Left forelimb (tissue), 1 donor: ENCODE measurements at regions not wholly inside any gene's neighbourhood (a gene's known extent, or its start where the extent isn't known, plus 50 kb on each side); places are given as distances from the start of the nearest gene placed in this dataset.

Experiments used
- DNase-seq: peaks from one replicate; pipeline ENCODE4 v3.0.0-alpha.2; 2018; ENCODE audit warnings: low spot score

DNA sequence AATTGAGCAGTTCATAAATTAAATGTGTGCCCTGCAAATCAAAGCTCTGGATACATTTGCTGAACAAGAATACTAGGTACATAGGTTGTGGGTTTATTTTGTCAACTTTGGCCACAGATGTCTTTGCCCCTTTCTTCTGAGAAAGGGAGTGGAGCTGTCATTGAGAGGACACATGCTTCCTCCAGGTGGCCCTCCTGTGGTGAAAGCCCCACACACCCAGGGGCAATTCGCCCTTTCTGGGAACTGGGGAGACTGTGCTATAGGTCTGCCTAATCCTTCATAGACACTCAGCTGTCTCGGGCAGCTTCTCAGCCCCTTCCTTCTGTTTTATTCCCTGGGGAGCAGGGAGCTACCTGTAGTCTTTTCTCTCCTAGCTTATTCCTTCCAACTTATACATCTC lies 605.7 kb upstream of the DPP6 start:
- DNase-seq: no peak

DNA sequence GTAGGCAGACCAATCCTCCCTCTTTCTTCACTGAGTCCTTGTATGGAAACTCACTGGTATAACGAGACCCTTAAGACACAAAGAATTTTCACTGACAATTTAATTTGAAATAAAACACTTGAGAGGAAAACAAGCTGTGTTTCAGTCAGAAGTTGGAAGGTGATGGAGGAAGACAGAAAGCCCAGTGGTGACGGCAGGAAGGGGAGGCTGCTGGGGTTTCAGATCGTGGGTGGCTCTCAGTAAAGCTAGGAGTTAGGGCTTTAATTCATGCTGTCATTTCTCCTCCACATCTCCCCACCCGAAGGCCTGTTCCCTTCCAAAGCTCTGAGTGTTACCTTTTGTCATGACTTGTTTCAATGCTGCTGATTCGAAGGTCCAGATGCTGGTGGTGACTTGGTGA lies 605.2 kb upstream of the DPP6 start:
- no peak for DNase-seq

GRCh38 chr7:153452661-153453060 lies 599.5 kb upstream of the DPP6 start:
- no peak for DNase-seq

DNA sequence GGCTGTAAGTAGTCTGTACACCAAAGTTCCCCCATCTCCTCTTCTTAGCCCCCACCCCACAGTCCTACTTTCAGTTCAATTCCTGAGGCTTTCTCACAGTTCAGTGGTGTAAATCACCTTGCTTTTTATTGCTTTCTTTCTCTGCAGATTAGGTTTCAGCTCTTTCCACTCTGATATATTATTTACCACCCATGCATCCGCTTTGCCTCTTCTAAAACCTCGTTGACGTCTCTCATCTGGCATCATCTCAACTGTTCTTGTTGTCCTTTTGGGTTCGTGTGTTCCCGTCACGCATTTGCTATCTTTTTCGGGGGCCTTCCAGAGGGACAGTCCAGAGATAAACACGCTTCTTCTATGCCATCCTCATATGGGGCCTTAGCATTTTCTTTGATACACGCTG lies 597.9 kb upstream of the DPP6 start:
- no peak for DNase-seq

- no peak for DNase-seq
Measured at GRCh38 chr7:153457746-153458145, 594.5 kb upstream of the DPP6 start.

- no peak for DNase-seq
Measured at GRCh38 chr7:153470004-153470671, 582.1 kb upstream of the DPP6 start.

DNA sequence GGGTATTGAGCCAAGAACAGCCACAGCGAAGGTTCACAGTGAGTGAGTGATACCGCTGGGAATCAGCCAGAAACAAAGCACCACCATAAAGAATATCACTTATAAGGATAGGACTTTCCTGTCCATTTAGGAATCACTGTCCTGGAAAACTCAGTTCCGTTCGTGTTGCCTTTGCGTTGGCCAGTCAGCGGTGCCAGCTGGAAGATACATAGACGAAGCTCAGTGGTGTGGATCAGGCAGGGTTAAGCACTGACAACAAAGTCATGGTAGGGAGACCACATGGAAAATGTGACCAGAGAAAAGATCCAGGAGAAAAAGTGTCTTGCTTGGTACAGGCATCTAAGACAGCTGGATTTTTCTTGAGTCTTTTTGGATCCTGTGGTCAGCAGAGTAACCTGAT lies 579.7 kb upstream of the DPP6 start:
- DNase-seq: no peak

DNA sequence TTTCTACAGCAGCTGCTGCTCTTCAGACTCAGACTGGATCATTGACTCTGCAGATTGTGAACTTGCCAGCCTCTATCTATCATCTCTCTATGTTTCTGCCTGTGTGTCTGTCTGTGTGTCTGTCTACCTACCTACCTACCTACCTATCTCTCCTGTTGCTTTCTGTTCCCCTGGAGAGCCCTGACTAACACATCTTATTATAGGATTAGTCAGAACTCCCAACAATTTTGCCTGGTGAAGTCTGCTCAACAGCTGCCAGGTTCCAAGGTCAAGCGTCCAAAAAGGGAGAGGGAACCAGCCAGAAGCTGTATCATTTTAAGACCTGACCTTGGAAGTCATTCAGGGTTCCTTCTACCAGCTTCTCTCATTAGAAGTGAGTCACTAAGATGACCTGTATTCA lies 579.0 kb upstream of the DPP6 start:
- no peak for DNase-seq

GRCh38 chr7:153475239-153475638 lies 577.0 kb upstream of the DPP6 start:
- DNase-seq: no peak

DNA sequence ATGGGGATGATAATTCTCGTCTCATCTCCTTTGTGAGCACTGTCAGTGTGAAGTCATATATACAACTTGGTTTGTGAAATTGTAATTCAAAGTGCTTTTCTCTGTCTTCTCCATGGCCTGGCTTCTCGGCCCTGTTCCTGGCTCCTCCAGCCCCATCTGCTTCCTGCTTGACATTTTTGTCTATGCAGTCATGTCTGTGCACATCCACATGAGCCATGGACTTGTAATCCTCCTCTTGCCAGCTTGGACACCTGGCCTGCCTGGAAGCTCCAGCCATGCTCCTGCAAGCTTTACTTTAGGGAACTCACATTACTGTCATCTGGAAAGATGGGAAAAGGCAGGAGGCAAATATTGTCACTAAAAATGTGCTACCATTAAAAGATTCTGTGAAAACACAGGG lies 576.0 kb upstream of the DPP6 start:
- DNase-seq: no peak

- DNase-seq: no peak
Measured at GRCh38 chr7:153496257-153496656, 555.9 kb upstream of the DPP6 start.

DNA sequence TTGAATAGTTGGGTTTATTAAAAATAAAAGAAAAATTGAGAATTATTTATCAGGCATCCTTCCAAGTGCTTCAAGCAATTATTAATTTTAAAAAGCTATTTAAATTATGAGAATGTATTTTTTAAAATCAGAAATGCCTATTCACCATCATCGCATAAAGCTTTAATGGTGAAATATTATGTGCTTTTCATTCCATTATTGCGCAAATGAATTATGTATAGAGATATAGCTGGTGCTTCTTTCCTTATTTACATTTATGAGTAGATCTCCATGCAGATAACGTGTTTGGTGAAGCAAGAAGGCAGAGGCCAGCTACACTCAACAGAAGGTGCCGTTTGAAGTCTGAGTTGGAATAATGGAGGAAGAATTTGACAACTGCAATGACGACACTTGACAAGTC lies 549.1 kb upstream of the DPP6 start:
- no peak for DNase-seq

DNA sequence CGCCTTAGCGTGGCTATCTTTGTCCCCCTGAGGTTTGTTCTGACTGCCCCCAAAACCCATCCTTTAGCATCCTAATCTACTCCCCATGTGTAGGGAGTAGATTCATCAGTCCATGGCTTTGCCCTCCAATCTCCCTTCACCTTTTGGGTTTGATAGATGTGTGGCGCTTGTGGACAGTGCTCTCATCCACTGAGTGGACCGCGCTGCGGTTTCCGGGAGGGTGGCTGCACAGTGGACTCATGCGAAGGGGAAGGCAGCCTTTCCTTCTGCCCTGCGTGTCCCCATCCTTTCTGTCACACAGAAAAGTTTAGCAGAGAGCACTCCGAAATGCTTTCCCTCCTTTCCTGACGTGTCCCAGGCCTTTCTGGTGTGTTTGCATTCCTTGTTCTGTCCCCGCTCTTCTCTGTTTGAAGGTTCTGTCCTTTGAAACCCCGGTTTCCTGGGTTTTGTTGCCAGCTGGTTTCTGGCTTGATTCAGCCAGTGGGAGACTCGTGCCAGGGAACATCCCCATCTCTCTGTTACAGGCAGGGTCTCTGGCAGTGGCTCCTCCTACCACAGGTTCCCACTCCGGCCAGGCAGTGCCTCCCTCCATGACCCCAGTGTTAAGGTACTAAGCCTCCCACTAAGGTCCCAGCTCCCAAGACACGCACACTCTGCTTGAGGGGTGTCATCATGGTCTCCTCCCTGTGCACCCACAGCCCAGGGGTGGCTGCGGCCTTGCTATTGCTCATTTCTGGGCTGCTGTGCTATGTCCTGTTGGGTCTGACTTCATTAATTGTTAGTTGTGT lies 547.7 kb upstream of the DPP6 start:
- no peak for DNase-seq

DNA sequence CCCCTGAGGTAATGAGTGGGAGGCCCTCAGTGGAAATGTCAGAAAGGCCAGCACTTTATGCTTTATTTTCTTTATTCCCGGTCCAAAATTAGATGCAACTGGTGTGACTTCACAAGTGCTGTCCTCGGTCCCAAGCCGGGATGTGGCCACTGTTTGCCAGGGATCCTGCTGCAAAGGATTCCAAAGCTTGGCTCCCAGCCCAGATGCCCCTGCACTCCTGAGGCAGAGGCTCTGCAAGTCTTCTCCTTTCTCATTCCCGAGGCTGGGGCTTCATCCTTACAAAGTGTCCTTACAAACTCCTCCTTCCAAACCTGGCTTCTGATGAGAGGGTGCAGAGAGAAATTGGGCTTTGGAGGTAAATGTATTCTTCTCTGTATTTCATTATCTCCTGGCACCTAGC lies 544.3 kb upstream of the DPP6 start:
- DNase-seq: no peak

GRCh38 chr7:153509768-153510167 lies 542.4 kb upstream of the DPP6 start:
- DNase-seq: no peak

DNA sequence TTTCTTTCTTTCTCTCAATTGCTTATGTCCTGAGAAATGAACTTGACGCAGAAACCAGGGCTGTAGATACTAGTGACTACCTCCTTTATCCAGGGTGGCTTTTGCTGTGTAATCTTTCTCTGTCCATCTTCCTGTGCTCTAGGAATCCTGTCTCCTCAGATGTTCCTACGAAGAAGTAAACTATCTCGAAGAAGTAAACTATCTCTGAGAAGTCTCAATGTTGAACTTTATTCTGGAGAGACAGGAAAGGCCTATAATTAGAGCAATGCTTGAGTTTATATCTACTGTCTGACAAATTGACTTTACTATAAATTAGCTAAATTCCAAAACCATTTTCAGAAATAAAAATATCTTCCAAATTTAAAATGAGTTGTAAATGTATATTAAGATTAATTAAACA lies 541.5 kb upstream of the DPP6 start:
- no peak for DNase-seq

GRCh38 chr7:153514032-153514431 lies 538.2 kb upstream of the DPP6 start:
- no peak for DNase-seq

- no peak for DNase-seq
Measured at GRCh38 chr7:153515359-153515758, 536.8 kb upstream of the DPP6 start.

GRCh38 chr7:153518201-153518984 lies 533.8 kb upstream of the DPP6 start:
- no peak for DNase-seq

GRCh38 chr7:153521370-153521769 lies 530.8 kb upstream of the DPP6 start:
- DNase-seq: no peak

DNA sequence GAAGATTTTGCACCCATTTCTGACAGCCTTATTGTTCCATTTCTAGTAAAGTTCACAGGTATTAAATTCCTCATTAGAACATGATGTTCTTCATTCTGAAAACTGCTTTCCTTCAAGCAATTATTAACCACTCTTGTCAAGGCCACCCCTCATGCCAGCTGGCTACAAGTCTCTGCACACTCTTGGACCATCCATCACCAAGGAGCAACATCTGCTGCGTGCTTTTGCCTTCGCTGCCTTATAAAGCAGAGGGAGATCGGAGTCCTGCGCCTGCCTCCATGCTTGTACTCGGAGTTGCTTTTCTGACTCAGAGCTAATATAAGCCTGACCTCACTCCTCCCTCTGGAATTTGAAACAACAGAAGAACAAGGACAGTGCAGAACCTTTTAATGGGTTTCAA lies 529.9 kb upstream of the DPP6 start:
- DNase-seq: no peak

DNA sequence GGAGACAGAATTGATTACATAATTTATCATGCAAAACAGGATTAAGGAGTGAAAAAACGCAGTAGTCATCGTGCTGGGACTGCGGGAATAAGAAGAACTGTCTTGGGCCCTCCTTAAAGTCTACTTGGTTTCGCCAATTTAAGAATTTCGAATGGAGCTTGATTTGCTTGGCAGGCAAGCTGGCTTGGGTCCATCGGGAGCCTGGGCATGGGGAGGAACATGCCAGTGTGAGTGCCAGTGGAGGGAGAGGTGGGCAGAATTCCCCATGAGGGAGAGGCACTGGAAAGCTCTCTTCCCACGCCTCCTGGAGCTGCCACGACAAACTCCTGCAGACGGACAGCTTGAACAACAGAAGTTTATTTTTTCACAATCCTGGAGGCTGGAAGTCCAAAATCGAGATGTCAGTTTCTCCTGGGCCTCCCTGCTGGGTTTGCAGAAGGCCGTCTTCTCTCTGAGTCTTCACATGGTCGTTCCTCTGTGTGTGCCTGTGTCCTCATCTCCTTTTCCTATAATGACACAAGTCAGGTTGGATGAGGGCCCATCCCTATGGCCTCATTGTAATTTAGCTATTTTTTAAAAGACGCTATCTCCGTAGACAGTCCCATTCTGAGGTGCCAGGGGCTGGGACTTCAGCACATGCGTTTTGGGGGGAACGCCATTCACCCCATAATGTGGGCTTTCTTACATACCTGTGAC lies 528.7 kb upstream of the DPP6 start:
- no peak for DNase-seq
